ENCODE measurements at regions not wholly inside any gene's neighbourhood (a gene's known extent, or its start where the extent isn't known, plus 50 kb on each side); places are given as distances from the start of the nearest gene placed in this dataset.

DNA sequence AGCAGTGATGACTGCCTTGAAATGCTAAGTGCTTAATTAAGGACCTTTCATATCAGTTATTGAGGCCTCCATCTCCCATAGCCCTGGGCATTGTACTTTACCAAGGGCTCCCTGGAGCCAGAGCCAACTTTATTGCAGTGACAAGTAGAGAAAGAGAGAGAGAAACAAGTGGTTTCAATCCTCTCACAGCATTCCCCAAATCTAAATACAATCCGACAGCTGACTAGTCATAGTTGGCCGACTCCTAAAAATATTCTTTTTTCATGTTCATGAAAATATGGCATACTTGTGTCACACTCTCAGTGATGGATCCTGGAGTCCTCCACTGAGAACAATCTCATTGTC lies 127.0 kb upstream of the TFAP2D start:
- no peak for ATAC-seq
- TF ChIP-seq CSDC2 (CRISPR knock-in tag; IDR thresholded peaks at IDR 0.05) (no peak), ZFP30 (CRISPR knock-in tag; IDR thresholded peaks at IDR 0.05) (no peak), ESRRG (CRISPR knock-in tag; IDR thresholded peaks at IDR 0.05) (no peak), PPARA (CRISPR knock-in tag; IDR thresholded peaks at IDR 0.05; ENCODE audit: borderline replicate concordance) (no peak), TSHZ2 (CRISPR knock-in tag; IDR thresholded peaks at IDR 0.05) (no peak), ZFP3 (CRISPR knock-in tag; IDR thresholded peaks at IDR 0.05) (no peak), CREB5 (CRISPR knock-in tag; IDR thresholded peaks at IDR 0.05; ENCODE audit: low read depth) (no peak), OSR1 (CRISPR knock-in tag; IDR thresholded peaks at IDR 0.05) (no peak), ZNF8 (CRISPR knock-in tag; IDR thresholded peaks at IDR 0.05) (no peak), ZC3H10 (CRISPR knock-in tag; IDR thresholded peaks at IDR 0.05) (no peak)

- ATAC-seq, result no peak
- no peak for TF ChIP-seq BACH2 (CRISPR knock-in tag; IDR thresholded peaks at IDR 0.05; ENCODE audit: borderline replicate concordance)
- TF ChIP-seq TCF4 (CRISPR knock-in tag; IDR thresholded peaks at IDR 0.05; ENCODE audit: borderline replicate concordance), result peak; percentile 33; the same call in 1 of the 2 replicates
Observed at GRCh38 chr6:50589751-50590470, 123.4 kb upstream of the TFAP2D start.

DNA sequence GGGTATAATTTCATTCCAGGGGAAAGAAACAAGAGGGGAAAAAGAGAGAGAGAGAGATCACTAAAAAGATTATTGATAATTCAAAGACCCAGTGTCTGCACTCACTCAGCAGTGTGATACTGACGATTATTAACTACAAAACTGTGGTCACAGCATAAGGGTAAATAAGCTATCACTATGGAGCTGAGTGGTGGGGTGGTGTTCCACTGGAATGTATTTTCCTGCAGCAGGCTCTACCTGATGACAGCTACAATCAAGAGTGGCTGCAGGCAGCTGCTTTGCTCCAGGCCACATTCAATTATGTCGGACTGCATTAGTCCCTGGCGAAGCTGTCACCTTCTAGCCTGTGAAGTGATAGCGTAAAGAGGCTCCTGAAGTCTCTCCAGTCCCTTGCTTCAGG lies 122.2 kb upstream of the TFAP2D start:
- ATAC-seq, result no peak
- no peak for TF ChIP-seq ZC3H10 (CRISPR knock-in tag; IDR thresholded peaks at IDR 0.05)
- TF ChIP-seq ZNF70 (CRISPR knock-in tag; IDR thresholded peaks at IDR 0.05), result peak; percentile 85
- TF ChIP-seq ZFP3 (CRISPR knock-in tag; IDR thresholded peaks at IDR 0.05), result no peak
- TF ChIP-seq ZFP30 (CRISPR knock-in tag; IDR thresholded peaks at IDR 0.05), result no peak
- TF ChIP-seq ISL1 (CRISPR knock-in tag; IDR thresholded peaks at IDR 0.05), result no peak
- TF ChIP-seq ESRRG (CRISPR knock-in tag; IDR thresholded peaks at IDR 0.05), result no peak
- TF ChIP-seq CSRNP3 (CRISPR knock-in tag; IDR thresholded peaks at IDR 0.05), result no peak
- TF ChIP-seq TOX (CRISPR knock-in tag; IDR thresholded peaks at IDR 0.05; ENCODE audit: borderline replicate concordance), result no peak
- TF ChIP-seq CSDC2 (CRISPR knock-in tag; IDR thresholded peaks at IDR 0.05), result no peak
- TF ChIP-seq SNAI2 (CRISPR knock-in tag; IDR thresholded peaks at IDR 0.05), result no peak
- peak; percentile 63; the same call in 1 of the 2 replicates for TF ChIP-seq TSHZ2 (CRISPR knock-in tag; IDR thresholded peaks at IDR 0.05)
- no peak for TF ChIP-seq ARNTL (CRISPR knock-in tag; IDR thresholded peaks at IDR 0.05; ENCODE audit: borderline replicate concordance, low read depth)
- TF ChIP-seq OSR1 (CRISPR knock-in tag; IDR thresholded peaks at IDR 0.05), result no peak
- TF ChIP-seq BACH2 (CRISPR knock-in tag; IDR thresholded peaks at IDR 0.05; ENCODE audit: borderline replicate concordance), result no peak
- TF ChIP-seq TCF4 (CRISPR knock-in tag; IDR thresholded peaks at IDR 0.05; ENCODE audit: borderline replicate concordance), result peak; percentile 73; the same call in 1 of the 2 replicates
- TF ChIP-seq PATZ1 (CRISPR knock-in tag; IDR thresholded peaks at IDR 0.05; ENCODE audit: borderline replicate concordance), result no peak
- no peak for TF ChIP-seq RARB (CRISPR knock-in tag; IDR thresholded peaks at IDR 0.05)
- TF ChIP-seq GLIS3 (CRISPR knock-in tag; IDR thresholded peaks at IDR 0.05), result no peak
- no peak for TF ChIP-seq CREB5 (CRISPR knock-in tag; IDR thresholded peaks at IDR 0.05; ENCODE audit: low read depth)
- TF ChIP-seq PPARA (CRISPR knock-in tag; IDR thresholded peaks at IDR 0.05; ENCODE audit: borderline replicate concordance), result no peak
- TF ChIP-seq ZNF565 (CRISPR knock-in tag; conservative IDR thresholded peaks at IDR 0.05; ENCODE audit: low read depth), result no peak
- no peak for TF ChIP-seq POU6F1 (CRISPR knock-in tag; IDR thresholded peaks at IDR 0.05; ENCODE audit: borderline replicate concordance, low read depth)
- no peak for TF ChIP-seq ZNF8 (CRISPR knock-in tag; IDR thresholded peaks at IDR 0.05)

Data from SK-N-SH treated with all-trans-retinoic acid at 6 μM for 48 hours (cell line).